Panc1 (cell line): ENCODE measurements at regions not wholly inside any gene's neighbourhood (a gene's known extent, or its start where the extent isn't known, plus 50 kb on each side); places are given as distances from the start of the nearest gene placed in this dataset.

Source experiments
- ATAC-seq: fragments of 200-7000 bp; cut with Tn5 transposase; 2 replicates; pipeline ENCODE4 v1.9.1; 2020; ENCODE audit warnings: mild to moderate bottlenecking, moderate library complexity
- BruUV-seq: library from RNA; stranded (reverse); fragments of 400-500 nt; replicated peaks from 2 replicates; lab custom pipeline; 2021; lab: Mats Ljungman, UMichigan
- CTCF ChIA-PET: fragments of 300-600 bp; sonication (Branson Sonifier 250); formaldehyde crosslinking; loops from one replicate; lab custom pipeline; 2022; ENCODE audit warnings: antibody characterized with exemption; lab: Charles Lee
- POLR2A ChIA-PET: fragments of 300-600 bp; sonication (Branson Sonifier 250); formaldehyde crosslinking; loops from one replicate; lab custom pipeline; 2022; ENCODE audit warnings: antibody characterized with exemption; lab: Charles Lee
- DNase-seq: peaks from one replicate; pipeline ENCODE4 v3.0.0-alpha.2; 2010; ENCODE audit warnings: low read depth, low spot score
- H3K27ac ChIP-seq: 2 replicates; pipeline ENCODE4 v1.5.1; 2011; ENCODE audit warnings: mild to moderate bottlenecking, low read length, inconsistent platforms
- H3K27me3 ChIP-seq: fragments of 200-500 bp; sonication (Bioruptor generic); 2 replicates; pipeline ENCODE4 v1.6.0; 2014; ENCODE audit warnings: low read length, inconsistent platforms; ENCODE audit not compliant: control insufficient read depth, insufficient read depth
- H3K36me3 ChIP-seq: fragments of 200-500 bp; sonication (Bioruptor generic); 2 replicates; pipeline ENCODE4 v1.5.1; 2014; ENCODE audit warnings: inconsistent platforms, mild to moderate bottlenecking, low read length, moderate library complexity; ENCODE audit not compliant: control insufficient read depth, insufficient read depth
- H3K4me1 ChIP-seq: 2 replicates; pipeline ENCODE4 v1.5.1; 2011; ENCODE audit warnings: inconsistent platforms, mild to moderate bottlenecking, low read length, moderate library complexity; ENCODE audit not compliant: control insufficient read depth, insufficient read depth
- H3K4me3 ChIP-seq, 2 experiments: 2 replicates each; pipeline ENCODE4 v1.5.1; 2011 to 2012; ENCODE audit warnings: low read depth in 2 of 2, low read length in 2 of 2, mild to moderate bottlenecking in 2 of 2, inconsistent platforms in 1 of 2, moderate library complexity in 1 of 2
- H3K9me3 ChIP-seq: fragments of 200-500 bp; sonication (Bioruptor generic); 2 replicates; pipeline ENCODE4 v1.5.1; 2014; ENCODE audit warnings: low read depth, mild to moderate bottlenecking, inconsistent platforms, low read length, moderate library complexity; ENCODE audit not compliant: control insufficient read depth, insufficient read depth
- CTCF ChIP-seq: fragments of 450-650 bp; IDR thresholded peaks from 2 replicates; pipeline ENCODE4 v1.5.1; 2017; ENCODE audit warnings: mild to moderate bottlenecking
- POLR2AphosphoS5 ChIP-seq: IDR thresholded peaks from 2 replicates; pipeline ENCODE4 v1.6.1; 2012; ENCODE audit warnings: mild to moderate bottlenecking, low read depth, low read length, moderate library complexity
- REST ChIP-seq, 2 experiments: IDR thresholded peaks; 2 replicates each; pipeline ENCODE4 v1.6.1; 2011 to 2012; ENCODE audit warnings: low read depth in 2 of 2, control low read depth in 1 of 2, low read length in 1 of 2, mild to moderate bottlenecking in 1 of 2, moderate library complexity in 1 of 2; ENCODE audit not compliant: insufficient read depth in 1 of 2
- SIN3A ChIP-seq: IDR thresholded peaks from 2 replicates; pipeline ENCODE4 v1.6.1; 2012; ENCODE audit warnings: low read depth, mild to moderate bottlenecking, low read length, moderate library complexity, borderline replicate concordance; ENCODE audit not compliant: insufficient read depth
- TCF7L2 ChIP-seq: IDR thresholded peaks from 2 replicates; pipeline ENCODE4 v1.6.1; 2011; ENCODE audit warnings: mild to moderate bottlenecking, low read depth, low read length, inconsistent platforms
- in situ Hi-C: cut with HindIII; loops from 2 replicates; pipeline ENCODE4 v1.10.0; 2016; ENCODE audit warnings: low sequenced_read_pairs, low pct_unique_long_range_greater_than_20kb
- intact Hi-C: fragments of 100-400 bp; cut with micrococcal nuclease; formaldehyde crosslinking; loops from one replicate; pipeline ENCODE4 v1.10.0; 2022; ENCODE audit not compliant: unreplicated experiment

- intact Hi-C loops, result no loop called here
- in situ Hi-C loops, result no loop called here
- H3K4me3 ChIP-seq, result no peak overlapping the region
- no TSS peak for BruUV-seq
- no peaks in the 10 kb centered on the region for H3K27me3 ChIP-seq
- no peak overlapping the region for H3K27ac ChIP-seq
- ChIA-PET POLR2A (interaction anchor here (0.6 kb wide), 1 partner anchor 85 kb away, joined by 4 read pairs; no protein-coding TSS in a partner anchor), CTCF (no interaction called here)
- no peak for TF ChIP-seq TCF7L2
- no peak for TF ChIP-seq SIN3A
- TF ChIP-seq POLR2AphosphoS5, result no peak
- no peak for TF ChIP-seq REST (IDR thresholded peaks at IDR 0.05; ENCODE audit: insufficient read depth in 1 of 2, low read depth in 2 of 2, low read length in 1 of 2)
- no peak for TF ChIP-seq CTCF
- ATAC-seq, result no peak
- H3K9me3 ChIP-seq, result no peaks in the 10 kb centered on the region
- H3K4me1 ChIP-seq, result peaks cover 2% of the 10 kb centered on the region
- H3K36me3 ChIP-seq, result no peaks in the 10 kb centered on the region
- DNase-seq, result no peak
Observed at GRCh38 chr10:3687510-3688081, 97.4 kb downstream of the KLF6 start.

GRCh38 chr10:3685384-3685783 is 99.6 kb downstream of the KLF6 start:
- Histone ChIP-seq H3K9me3 (no peaks in the 10 kb centered on the region), H3K27ac (no peak overlapping the region), H3K27me3 (no peaks in the 10 kb centered on the region), H3K4me1 (peaks cover 6% of the 10 kb centered on the region), H3K4me3 (no peak overlapping the region), H3K36me3 (no peaks in the 10 kb centered on the region)
- intact Hi-C loops (no loop called here), in situ Hi-C loops (no loop called here)
- POLR2A ChIA-PET, result no interaction called here
- TF ChIP-seq CTCF (no peak), TCF7L2 (no peak), SIN3A (no peak), POLR2AphosphoS5 (no peak), REST (IDR thresholded peaks at IDR 0.05; ENCODE audit: insufficient read depth in 1 of 2, low read depth in 2 of 2, low read length in 1 of 2) (no peak)
- no peak for ATAC-seq
- DNase-seq, result no peak
- BruUV-seq, result no TSS peak
- CTCF ChIA-PET, result no interaction called here
